ENCODE measurements at regions not wholly inside any gene's neighbourhood (a gene's known extent, or its start where the extent isn't known, plus 50 kb on each side); places are given as distances from the start of the nearest gene placed in this dataset.
"Not testable (repeated sequence)": the region's sequence is repeated elsewhere in the genome, so short reads cannot be mapped to it uniquely, and the experiment has no call there.

DNA sequence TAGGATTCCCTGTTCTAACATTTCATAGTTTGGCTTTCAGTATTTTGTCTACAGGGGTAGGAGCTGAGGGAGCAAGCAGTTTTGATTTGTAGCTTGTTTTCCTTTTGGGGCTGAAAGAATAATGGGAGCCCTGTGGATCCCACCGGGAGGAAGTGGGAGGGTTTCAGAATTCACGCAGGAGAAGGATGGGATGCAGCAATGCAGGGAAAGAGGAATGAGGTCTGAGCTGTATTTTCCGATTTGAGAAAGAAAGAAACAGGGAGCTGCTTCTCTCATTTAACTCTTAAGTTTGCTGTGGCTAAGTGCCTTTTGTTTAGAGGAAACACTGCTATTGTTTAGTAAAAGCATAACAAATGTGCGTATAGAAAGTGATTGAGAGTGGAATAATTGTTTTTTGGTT lies 141.0 kb downstream of the ADCYAP1 start:
- DNase-seq (ENCODE audit: low spot score): no peak

DNA sequence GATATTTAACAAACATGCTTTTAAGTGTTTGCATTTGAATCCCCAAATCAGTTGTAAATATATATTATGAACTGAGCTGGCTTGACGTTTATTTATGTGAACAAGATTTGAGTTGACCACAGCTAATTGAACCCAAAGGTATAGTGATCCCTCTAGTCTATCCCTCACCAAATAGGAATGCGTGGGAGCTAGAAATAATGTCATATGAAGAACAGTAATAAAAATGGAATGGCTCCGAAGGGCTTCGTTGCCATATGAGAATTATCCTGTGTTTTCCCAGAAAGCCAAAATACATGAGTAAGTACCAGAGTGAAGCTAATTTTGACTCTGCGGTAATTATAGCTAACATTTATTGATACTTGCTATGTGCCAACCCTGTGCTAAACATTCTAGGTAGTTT lies 142.7 kb downstream of the ADCYAP1 start:
- no peak for DNase-seq (ENCODE audit: low spot score)

DNA sequence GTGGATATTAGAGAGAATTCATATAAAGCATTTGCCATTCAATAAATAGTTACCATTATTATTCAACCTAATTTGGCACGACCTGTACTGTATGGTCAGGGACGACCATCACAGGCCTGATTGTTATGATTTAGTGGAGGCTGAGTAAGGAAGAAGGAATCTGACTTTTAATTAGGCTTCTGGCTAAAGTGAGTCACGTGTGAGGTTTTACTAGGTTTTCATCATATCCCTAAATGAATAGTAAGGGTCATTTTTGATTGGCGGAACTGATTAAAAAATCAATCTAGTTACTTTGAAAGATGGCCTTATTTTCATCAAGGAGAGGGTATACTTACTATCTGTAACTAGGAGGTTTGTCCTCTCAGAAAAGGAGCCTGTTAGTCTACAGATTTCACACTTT lies 143.4 kb downstream of the ADCYAP1 start:
- DNase-seq (ENCODE audit: low spot score): no peak

DNA sequence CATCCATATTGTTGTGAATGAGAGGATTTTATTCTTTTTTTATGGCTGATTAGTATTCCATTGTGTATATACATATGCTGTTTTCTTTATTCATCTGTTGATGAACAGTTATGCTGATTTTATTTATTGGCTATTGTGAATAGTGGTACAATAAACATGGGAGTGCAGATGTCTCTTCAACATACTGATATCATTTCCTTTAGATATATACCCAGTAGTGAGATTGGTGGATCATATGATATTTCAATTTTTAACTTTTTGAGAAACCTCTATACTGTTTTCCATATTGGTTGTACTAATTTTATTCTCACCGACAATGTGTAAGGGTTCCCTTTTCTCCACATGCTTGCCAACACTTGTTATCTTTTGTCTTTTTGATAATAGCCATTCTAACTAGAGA lies 144.5 kb downstream of the ADCYAP1 start:
- no peak for DNase-seq (ENCODE audit: low spot score)

DNA sequence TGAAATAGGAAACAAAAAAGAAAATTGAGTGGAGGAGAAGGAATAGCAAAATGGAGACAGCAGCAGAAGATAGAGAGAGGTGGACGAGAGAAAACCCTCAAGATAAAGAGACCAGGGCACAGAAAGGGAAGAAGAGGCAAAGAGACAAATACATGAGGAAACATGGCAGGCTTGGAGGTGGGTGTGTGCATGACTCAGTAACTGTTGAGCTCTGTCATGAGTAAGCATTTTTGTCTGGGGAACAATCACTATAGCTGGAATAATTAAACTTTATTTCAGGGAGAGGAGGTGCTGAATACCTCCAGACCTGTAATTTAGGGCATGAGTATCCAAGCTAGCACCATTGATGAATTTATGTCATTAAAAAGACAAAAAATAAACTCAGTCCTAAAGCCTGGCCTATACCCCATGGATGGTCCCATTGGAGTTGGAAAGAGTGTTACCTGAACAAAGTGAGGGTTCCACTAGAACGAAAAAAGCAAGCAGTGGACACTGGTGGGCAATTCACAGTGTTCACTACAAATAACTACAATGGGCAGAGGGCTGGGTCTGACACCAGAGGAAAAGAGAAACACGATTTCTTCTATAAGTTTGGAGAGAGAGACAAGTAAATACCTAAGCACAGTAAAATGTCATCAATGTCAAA lies 145.5 kb downstream of the ADCYAP1 start:
- DNase-seq (ENCODE audit: low spot score): no peak

DNA sequence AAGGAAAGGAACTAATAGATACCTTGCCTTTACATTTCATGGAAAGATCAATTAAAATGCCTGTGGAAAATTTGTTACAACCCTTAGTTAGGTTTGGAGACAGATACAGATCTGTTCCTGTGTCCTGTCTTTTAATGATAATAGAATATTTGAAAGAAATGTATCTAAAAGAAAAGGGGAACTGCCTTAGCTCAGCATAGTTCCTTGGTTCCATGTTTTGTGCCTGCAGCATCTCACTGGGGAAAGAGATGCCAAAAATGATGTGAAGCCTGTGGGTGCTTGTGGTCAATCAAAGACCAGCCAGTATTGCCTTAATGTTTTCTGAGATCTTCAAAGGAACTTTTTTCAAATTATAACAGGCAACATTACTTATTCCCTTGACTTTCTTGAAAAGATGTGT lies 147.6 kb downstream of the ADCYAP1 start:
- DNase-seq (ENCODE audit: low spot score): no peak

DNA sequence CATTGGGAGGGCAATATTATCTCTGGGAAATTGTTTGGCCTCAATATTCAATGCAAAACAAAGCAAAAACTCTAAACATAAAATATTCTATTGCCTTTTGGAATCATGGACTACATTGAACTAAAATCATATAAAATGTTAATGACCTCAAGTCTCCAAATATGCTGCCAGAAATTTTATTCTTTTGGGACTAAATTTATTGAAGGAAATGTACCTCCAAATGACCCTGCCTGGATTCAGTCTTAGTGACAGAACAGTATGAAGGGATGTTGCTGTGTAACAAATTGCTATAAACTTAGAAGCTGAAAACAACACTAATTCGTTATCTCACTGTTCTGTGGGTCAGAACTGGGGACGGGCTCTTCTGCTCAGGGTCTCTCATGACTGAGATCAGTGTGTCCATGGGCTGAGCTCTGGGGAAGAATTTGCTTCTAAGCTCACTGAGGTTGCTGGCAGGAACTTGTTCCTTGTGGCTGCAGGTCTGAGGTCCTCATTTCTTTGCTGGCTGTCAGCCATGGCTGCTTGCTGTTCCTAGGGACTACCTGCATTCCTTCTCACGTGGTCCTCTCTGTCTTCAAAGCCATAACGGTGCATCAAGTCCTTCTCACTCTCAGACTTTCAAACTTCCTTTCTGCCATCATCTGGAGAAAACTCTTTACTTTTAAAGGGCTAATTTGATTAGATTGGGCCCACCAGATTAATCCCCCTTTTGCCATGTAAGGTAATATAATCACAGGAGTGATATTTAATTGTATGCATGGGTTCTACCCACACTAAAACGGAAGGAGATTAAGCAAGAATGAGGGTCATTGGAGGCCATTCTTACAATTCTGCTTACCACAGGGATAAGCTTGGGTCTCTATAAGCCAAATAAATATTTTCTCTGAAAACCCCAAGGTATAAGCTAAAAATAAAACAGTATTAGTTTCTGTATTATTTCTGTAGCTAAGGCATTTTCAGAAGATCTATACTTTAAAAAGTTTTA lies 149.0 kb downstream of the ADCYAP1 start:
- DNase-seq (ENCODE audit: low spot score): no peak

DNA sequence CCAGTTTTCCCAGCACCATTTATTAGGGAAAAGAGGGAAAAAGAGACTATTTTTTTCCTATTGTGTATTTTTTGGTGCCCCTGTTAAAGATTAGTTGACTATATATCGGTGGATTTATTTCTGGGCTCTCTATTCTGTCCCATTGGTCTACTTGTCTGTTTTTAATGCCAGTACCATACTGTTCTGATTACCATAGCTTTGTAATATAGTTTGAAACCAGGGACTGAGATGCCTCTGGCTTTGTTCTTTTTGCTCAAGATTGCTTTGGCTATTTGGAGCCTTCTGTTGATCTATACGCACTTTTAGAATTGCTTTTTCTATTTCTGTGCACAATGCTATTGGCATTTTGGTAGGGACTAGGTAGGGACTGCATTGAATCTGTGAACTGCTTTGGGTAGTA lies 151.7 kb downstream of the ADCYAP1 start:
- DNase-seq (ENCODE audit: low spot score): no peak

DNA sequence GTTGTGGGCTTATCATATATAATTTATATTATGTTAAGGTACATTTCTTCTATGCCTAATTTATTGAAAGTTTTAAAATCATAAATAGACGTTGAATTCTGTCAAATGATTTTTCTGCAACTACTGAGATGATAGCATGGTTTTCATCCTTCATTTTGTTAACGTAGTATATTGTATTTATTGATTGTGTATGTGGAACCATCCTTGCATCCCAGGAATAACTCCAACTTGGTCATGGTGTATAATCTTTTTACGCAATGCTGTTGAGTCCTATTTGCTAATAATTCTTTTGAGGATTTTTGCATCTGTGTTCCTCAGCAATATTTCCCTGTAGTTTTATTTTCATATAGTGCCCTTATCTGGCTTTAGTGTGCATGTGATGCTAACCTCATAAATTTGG lies 152.7 kb downstream of the ADCYAP1 start:
- no peak for DNase-seq (ENCODE audit: low spot score)

DNA sequence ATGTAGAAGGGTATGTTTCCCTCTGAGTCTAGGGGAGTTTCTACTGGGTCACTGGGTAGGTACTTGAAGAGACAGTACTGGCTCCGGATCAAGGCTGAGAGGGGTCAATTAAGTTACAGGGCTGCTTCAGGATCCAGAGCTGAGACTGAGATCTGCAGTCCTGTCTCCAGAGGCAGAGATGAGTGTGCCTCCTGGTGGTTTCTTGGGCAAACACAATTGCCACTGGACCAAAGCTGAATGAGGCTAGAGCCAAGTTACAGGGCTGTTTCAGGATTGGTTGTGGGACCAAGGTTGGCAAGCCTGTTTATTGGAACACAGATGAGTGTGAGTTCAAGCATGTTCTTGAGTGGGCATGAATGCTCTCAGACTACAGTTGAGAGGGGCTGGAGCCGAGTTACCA lies 157.9 kb downstream of the ADCYAP1 start:
- no peak for DNase-seq (ENCODE audit: low spot score)

DNA sequence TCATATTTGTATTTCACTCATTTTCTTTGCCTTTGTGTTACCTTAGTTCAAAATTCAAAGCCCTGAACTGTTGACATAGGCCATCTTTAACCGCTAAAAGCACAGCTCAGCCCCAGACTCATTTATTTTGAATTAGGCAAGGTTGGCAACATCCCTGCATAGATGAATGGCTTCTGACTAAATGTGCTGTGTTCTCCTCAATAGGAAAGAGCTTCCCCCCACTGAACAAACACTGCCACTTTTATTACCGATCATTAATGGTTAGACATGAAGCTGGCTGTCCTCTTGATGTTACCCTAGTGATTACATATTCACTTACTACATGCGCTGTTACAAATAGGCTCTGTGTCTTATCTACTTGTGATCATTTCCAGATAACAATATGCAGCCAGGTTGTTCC lies 170.7 kb downstream of the ADCYAP1 start:
- no peak for DNase-seq (ENCODE audit: low spot score)

DNA sequence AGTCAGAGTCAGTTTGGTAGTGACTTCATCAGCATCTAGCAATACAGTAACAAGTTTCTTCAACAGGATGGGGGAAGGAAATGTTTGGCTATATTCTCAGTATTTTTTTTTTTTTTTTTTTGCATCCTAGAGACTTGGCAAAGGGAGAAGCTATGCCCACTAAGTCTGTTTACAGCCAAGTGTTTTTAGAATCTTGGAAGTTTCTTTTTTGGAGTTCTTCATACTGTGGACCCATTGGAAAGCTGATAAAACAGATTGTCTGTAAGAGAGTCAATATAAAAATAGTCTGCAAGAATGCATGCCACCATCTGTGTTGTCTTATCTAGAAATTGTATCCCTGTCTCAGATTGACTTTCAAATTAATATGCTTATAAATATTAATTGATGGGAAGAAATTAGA lies 171.2 kb downstream of the ADCYAP1 start:
- no peak for DNase-seq (ENCODE audit: low spot score)

DNA sequence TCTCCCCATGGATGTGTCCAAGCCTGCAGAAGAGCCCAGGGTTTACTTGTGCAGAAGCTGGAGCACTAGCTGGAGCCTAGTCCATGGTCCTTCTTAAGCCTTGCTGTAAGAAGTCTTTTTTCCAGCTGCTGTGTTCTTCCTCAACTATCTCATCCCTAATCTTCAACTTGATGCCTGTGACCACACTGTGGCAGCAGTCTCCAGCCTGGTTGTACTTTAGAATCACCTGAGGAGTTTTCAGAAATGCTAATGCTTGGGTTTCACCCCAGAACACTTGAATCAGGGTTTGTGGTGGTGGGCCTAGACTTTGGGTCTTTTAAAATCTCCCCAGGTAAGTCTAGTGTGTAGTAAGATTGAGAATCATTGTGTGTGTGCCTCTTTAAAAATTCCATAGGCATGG lies 173.6 kb downstream of the ADCYAP1 start:
- DNase-seq (ENCODE audit: low spot score): no peak

DNA sequence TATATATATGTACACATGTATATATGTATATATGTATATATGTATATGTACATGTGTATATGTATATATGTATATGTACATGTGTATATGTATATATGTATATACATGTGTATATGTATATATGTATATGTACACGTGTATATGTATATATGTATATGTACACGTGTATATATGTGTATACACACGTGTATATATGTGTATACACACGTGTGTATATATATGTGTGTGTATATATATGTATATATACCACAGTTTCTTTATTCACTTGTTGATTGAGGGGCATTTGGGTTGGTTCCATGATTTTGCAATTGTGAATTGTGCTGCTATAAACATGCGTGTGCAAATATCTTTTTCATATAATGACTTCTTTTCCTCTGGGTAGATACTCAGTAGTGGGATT lies 179.0 kb downstream of the ADCYAP1 start:
- not testable (repeated sequence) for DNase-seq (ENCODE audit: low spot score)

DNA sequence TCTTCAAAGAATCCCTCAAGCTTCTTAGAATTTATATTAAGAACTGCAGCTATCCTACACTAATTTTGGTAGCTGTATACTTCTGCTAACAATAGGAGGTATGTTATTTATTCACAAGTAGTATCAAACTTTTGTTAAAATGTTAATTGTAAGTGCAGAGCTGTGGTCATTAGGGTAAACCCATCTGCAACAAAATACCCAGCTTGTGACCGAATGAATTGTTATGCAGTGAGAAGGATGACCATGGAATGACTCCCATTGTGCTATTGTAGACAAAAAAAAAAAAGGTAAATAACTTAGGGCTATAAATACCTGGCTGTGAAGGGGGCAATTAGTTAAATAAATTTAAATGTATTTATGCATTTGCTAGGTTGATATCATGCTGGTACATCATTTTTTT lies 186.1 kb downstream of the ADCYAP1 start:
- DNase-seq (ENCODE audit: low spot score): no peak

DNA sequence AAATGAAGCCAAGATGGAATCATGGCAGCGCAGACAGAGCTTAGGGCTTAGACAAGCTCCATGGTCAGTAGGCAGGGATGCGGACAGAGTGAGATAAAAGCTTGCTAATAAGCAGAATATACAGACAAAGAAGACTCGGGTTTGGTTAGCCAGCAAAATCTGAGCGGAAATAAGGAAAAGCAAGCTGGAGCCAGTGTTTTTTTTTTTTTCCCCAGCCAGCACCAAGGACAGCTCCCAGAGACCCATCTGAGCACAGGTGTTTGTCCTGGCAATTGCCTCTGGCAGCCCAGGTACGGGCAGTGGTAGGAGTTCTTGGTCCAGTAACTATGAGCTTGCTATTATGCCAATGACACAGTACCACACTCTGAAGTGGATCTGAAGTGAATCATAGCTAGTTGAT lies 187.6 kb downstream of the ADCYAP1 start:
- peak; percentile 22 for DNase-seq (ENCODE audit: low spot score)

DNA sequence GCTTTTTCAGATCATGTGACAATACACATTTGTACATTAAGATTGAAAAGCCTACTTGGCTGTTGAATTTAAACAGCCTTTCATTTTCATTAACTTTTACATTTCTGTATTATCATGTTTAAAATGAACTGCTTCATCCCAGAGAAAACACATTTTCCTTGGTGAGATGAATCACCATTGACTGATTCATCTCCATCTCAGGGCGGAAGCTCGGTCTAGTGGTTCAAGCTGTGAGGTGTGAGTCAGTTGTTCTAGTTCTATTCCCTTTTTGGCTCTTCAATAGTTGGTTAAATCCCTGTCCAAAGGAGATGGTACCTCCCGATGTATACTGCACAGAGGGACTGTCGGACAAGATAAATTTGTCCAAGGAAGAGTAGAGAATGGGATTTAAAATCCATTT lies 189.7 kb downstream of the ADCYAP1 start:
- DNase-seq (ENCODE audit: low spot score): no peak

DNA sequence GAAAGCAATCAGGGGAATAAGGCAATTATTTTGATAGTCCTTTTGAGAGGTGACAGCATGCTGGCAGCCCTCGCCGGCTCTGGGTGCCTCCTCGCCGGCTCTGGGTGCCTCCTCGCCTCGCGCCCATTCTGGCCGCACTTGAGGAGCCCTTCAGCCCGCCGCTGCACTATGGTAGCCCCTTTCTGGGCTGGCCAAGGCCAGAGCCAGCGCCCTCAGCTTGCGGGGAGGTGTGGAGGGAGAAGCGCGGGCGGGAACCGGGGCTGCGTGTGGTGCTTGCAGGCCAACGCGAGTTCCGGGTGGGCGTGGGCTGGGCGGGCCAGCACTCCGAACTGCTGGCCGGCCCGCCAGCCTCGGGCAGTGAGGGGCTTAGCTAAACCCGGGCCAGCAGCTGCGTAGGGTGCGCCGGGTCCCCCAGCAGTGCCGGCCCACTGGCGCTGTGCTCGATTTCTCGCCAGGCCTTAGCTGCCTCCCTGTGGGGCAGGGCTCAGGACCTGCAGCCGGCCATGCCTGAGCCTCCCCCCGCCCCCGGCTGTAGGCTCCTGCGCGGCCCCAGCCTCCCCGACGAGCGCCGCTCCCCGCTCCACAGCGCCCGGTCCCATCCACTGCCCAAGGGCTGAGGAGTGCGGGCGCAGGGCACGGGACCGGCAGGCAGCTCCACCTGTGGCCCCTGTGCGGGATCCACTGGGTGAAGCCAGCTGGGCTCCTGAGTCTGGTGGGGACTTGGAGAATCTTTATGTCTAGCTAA lies 193.5 kb downstream of the ADCYAP1 start:
- not testable (repeated sequence) for DNase-seq (ENCODE audit: low spot score)

DNA sequence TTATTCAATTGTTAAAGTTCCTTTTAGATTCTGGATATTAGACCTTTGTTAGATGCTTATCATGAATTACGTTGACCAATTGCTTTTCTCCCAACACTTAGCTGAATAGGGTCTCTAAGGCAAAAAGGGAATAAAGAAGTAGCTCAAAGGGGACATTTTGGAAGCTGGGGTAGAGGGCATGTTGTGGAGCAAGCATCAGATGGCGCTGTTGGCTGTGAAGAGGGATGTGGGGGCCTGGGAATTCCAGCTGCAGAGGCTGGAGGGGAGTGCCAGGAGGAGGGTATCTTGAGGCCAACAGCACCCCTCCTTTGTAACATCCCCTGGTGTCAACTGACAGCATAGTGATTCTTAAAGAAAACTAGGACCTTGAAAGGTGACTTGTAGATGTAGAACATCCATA lies 198.2 kb downstream of the ADCYAP1 start:
- DNase-seq (ENCODE audit: low spot score): no peak

DNA sequence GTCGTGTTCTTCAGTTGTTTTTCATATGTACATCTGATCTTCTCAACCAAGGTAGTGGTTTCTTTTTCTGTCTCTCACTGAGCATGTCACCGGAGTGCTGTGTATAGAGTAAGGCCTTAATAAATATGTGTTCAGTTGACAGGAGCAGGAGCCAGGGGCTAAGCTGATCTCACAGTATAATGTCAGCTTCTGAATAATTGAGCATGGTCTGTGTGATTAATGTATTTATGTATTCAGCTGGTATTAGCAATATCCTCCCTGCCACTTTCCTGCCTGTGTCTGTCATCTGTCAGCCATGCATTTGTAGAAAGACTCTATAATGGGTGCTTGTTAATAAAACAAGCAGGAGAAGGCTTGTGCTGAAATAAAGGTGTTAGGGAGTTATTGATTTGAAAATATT lies 198.9 kb downstream of the ADCYAP1 start:
- no peak for DNase-seq (ENCODE audit: low spot score)

DNA sequence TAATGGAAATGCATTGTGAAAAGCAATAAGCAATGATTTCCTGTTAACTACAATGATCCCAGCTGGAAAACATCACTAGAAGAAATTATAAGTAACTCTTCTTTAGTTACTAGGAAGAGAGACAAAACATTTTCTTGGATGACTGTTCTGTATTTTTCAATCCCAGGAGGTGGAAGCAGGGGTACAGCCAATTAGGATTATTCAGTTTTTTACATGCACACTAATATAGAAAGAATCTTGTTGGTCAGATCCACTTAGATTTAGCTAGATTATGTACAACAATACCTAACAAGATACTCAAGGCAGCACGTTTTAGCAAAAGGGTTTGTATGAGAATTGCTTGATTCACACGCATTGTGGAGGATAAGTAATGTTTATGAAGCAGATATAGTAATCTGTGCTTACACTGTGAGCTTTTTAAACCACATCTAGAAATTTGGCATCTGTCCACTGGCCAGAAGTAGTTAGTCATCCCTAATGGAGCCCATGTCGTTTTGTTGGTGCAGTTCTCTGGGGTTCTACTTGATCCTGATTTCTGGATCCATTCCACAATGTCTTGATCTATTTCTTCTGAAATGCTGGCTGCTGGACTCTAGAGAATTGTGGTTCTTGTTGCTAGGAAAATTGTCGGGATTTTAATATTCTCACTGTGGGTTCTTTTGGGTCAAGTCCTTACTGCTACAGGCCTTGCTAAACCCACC lies 199.7 kb downstream of the ADCYAP1 start:
- no peak for DNase-seq (ENCODE audit: low spot score)

DNA sequence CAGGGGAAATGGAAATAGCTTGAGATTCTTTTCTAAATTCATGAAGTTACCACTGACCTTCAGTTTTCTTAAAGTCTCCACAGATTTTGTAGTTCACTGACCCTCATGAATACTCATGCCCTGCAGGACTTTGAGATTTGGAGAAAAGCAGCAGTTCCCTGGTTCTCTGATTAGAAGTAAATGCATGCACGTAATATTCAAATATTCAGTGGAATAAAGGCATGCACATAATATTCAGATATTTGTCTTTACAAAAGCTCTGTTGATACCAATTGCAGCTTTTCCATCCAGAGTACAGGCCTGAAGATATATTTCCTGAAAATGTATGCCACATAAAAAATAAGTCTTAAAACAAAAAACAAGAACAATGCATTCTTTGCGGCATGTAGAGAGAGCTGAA lies 219.8 kb downstream of the ADCYAP1 start:
- no peak for DNase-seq (ENCODE audit: low spot score)

All from HuH-7.5 (cell line).